Hematopoietic multipotent progenitor cell (in vitro differentiated cells): ENCODE measurements at regions not wholly inside any gene's neighbourhood (a gene's known extent, or its start where the extent isn't known, plus 50 kb on each side); places are given as distances from the start of the nearest gene placed in this dataset.

Experiments used
- DNase-seq, 3 donors: peaks; one replicate each; pipeline ENCODE4 v3.0.0-alpha.2; 2011 to 2015; ENCODE audit warnings: low read depth in 2 of 3, low spot score in 2 of 3

- DNase-seq, result no peak
These were observed 389.2 kb upstream of the F9 start for GRCh38 chrX:139141370-139141769.

GRCh38 chrX:139134316-139134715, 396.2 kb upstream of the F9 start:
- no peak for DNase-seq

- peak in 2 of 3 donors; percentile 40 to 66 for DNase-seq
These were observed 404.0 kb upstream of the F9 start for GRCh38 chrX:139126493-139126892.

GRCh38 chrX:139125916-139126315, 404.6 kb upstream of the F9 start:
- no peak for DNase-seq

- DNase-seq, result no peak
These were observed 408.8 kb upstream of the F9 start for GRCh38 chrX:139121616-139122286.

GRCh38 chrX:139120760-139121159, 409.2 kb upstream of the FGF13 start:
- no peak for DNase-seq

- DNase-seq, result no peak
These were observed 402.2 kb upstream of the FGF13 start for GRCh38 chrX:139113708-139114107.

- DNase-seq, result no peak
These were observed 400.9 kb upstream of the FGF13 start for GRCh38 chrX:139112432-139112831.

- DNase-seq, result no peak
These were observed 394.6 kb upstream of the FGF13 start for GRCh38 chrX:139106069-139106468.

- no peak for DNase-seq
These were observed 383.4 kb upstream of the FGF13 start for GRCh38 chrX:139094671-139095592.

- DNase-seq, result no peak
These were observed 381.7 kb upstream of the FGF13 start for GRCh38 chrX:139093201-139093600.

- DNase-seq, result no peak
These were observed 380.4 kb upstream of the FGF13 start for GRCh38 chrX:139091878-139092277.

GRCh38 chrX:139091066-139091465, 379.5 kb upstream of the FGF13 start:
- no peak for DNase-seq

- DNase-seq, result no peak
These were observed 374.7 kb upstream of the FGF13 start for GRCh38 chrX:139086246-139086645.

- DNase-seq, result no peak
These were observed 373.9 kb upstream of the FGF13 start for GRCh38 chrX:139085404-139085803.

- DNase-seq, result peak in 1 of 3 donors; percentile 2
These were observed 371.7 kb upstream of the FGF13 start for GRCh38 chrX:139083191-139083590.

- no peak for DNase-seq
These were observed 370.4 kb upstream of the FGF13 start for GRCh38 chrX:139081965-139082364.

- no peak for DNase-seq
These were observed 368.3 kb upstream of the FGF13 start for GRCh38 chrX:139079789-139080188.

GRCh38 chrX:139078761-139079280, 367.3 kb upstream of the FGF13 start:
- DNase-seq, result no peak

GRCh38 chrX:139078342-139078741, 366.8 kb upstream of the FGF13 start:
- DNase-seq, result no peak

- no peak for DNase-seq
These were observed 366.0 kb upstream of the FGF13 start for GRCh38 chrX:139077281-139078250.
